ENCODE measurements at regions not wholly inside any gene's neighbourhood (a gene's known extent, or its start where the extent isn't known, plus 50 kb on each side); places are given as distances from the start of the nearest gene placed in this dataset.

DNA sequence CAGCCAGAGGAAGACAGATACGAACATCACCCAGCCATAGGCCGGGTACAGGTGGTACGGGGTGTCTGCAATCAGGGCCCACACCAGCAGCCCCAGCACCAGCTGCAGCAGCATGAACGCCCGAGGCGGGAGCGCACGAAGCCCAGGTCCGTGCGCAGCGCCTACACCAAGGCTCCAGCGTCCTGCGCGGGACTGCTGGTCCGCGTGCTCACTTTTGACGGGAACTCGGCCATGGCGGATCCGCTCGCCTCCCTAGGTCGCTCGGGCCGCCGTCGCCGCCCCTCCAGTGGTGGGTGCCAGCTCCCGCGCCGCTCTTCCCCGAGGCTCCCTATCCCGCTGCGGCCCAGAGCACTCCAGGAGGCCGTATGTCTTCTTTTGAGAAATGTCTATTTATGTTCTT, 181.2 kb upstream of the DIPK2B start:
- no peak for DNase-seq (ENCODE audit: low spot score)

DNA sequence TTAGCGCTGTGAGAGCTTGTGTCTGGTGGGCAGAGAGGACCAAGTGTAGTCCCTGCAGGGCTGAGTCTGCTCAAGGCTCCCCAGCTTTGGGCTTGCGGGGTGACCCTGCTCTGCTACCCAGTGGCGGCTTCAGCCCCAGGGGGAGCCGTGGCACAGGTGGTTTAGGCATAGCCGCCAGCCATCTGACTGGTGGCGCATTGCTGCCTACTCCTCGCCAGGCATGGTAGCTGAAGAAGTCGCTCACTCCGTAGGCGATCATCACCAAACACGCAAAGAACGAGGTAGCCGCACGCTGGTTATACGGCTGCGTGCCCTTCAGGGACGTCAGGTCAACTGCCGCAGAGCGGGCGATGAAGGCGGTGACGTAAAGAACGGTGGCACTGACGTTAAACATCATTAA, 180.7 kb upstream of the DIPK2B start:
- DNase-seq (ENCODE audit: low spot score) = no peak

DNA sequence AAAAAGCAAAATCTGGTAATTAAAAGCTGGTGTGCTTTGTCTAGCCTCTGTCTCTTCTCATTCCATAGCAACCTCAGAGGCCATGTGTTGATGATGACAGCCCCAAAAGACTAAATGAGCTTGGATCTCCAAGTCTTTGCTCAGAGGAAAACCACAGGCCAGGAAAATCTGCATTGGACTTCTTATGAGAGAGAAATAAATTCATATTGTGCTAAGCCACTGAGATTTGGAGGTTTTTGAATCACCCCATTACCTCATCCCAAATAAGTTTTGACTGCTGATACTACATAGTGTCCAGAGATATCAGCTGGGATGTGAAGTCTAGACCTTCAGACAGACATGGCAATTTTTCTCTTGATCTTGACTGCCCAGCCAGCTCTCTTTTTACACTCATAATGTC, 178.6 kb upstream of the DIPK2B start:
- DNase-seq (ENCODE audit: low spot score) = no peak

DNA sequence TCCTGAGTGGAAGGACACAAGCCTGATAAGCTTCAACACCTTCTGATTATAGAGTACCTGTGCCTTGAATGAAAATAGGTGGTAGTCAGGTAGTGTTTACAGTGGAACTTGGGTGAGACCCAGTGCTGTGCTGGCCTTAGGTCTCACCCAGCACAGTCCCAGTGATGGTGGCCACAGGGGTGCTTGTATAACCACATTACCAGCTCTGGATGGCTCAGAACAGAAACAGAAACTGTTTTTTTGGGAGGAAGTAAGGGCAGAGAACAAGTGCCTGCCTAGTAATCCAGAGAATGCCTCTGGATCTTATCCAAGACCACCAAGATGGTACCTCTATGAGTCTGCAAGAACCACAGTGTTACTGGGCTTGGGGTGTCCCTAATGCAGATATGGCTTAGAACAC, 171.5 kb upstream of the DIPK2B start:
- no peak for DNase-seq (ENCODE audit: low spot score)

DNA sequence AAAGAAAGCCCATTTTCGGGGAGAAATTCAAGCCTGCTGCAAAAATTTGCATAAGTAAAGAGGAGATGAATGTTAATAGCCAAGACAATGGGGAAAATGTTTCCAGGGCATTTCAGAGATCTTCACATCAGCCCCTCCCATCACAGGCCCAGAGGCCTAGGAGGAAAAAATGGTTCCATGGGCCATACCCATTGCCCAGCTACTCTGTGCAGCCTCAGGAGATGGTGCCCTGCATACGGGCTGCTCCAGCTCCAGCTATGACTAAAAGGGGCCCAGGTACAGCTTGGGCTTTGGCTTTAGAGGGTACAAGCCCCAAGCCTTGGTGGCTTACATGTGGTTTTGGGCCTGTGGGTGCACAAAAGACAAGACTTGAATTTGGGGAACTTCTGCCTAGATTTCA, 168.0 kb upstream of the DIPK2B start:
- no peak for DNase-seq (ENCODE audit: low spot score)

DNA sequence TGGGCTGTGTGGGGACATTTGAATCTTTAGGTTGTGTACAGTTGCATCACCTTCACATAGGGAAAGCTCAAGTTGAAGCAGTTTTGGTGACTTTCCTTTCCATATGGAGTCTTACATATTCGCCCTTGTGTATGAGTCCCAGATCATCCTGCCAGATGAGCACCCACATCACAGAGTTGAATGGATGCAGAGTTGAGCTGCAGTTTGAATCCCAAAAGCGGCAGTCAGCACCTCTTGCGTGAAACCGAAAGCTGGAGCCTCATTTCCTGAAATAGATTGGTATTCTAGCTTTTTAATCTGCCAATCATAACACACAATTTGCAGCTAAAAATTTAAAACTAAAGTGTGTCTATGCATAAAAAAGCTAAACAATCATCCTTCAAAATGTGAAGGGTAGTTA, 162.9 kb upstream of the DIPK2B start:
- no peak for DNase-seq (ENCODE audit: low spot score)

DNA sequence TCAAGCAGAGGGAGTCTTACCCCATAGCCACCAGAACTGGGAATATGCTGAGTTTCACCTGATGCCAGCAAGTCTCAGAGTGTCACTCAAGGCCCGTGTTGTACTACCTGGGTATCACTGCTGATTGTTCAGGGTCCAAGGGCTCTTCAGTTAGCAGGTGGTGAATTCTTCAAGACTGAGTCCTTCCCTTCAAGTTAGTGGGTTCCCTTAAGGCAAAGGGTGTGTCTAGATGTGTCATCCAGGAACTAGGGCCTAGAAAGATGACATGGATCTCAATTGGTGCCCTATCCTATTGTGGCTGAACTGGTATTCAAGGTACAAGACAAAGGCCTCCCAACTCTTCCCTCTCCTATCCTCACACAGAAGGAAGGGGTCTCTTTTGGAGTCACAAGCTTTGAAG, 159.9 kb upstream of the DIPK2B start:
- DNase-seq (ENCODE audit: low spot score) = no peak

DNA sequence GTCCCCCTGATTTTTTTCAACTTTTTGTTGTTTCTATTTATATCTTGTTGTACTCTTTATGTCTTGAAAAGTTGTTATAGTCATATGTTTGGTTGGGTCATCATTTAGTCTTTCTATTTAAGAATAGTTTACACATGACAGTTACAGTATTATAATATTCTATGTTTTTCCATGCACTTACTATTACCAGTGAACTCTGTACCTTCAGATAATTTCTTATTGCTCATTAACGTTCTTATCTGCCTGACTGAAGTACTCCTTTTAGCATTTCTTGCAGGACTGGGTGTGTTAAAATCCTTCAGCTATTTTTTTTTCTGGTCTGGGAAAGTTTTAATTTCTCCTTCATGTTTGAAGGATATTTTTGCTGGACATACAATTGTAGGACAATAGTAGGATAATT, 157.7 kb upstream of the DIPK2B start:
- DNase-seq (ENCODE audit: low spot score) = no peak

DNA sequence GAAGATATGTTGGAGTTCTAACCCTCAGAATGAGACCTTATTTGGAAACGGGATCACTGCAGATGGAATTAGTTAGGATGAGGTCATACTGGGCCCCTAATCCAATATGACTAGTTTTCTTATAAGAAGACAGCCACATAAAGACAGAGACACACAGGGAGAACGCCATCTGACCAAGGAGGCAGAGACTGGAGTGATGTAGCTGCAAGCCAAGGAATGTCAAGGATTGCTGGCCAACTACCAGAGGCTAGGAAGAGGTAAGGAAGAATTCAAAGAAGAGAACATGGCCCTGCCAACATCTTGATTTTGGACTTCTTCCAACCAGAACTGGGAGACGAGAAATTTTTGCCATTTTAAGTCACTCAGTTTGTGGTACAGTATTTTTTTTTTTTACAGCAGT, 152.8 kb upstream of the DIPK2B start:
- no peak for DNase-seq (ENCODE audit: low spot score)

DNA sequence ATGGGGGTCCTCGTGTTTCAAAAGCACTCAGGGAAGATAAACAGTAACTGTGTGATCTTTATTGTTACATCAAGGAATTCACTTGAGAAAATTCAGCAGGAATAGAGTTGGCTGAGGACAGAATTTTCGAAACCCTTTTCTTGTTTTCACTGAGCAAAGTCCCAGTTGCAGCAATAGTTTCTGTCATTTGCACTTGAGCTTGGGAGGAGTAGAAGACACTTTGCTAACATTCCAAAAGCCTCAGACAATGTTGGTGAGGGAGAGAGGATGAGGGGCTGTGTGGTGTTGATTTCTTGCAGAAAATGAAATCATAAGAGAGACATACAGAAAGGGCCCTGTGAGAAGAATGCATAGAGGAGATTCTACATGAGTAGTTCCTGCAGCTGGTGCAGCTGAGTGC, 151.9 kb upstream of the DIPK2B start:
- no peak for DNase-seq (ENCODE audit: low spot score)

DNA sequence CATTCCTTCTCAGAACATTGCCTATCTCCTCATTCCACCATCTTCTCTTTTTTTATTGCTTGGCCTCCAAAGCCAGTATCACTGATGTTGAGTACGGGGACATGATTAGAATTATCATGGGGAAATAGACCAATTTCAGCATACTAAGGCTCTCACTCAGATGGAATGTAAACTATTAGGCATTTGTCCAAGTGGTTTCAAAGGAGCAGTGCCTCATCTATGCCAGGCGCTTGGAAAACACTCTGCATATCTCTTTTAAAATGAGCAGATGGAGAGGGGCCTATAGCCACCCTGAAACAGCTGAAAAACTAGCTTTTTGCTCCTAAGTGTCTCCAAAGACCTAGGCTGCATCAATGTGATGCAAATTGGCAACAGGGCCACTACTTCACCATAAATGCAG, 150.8 kb upstream of the DIPK2B start:
- DNase-seq (ENCODE audit: low spot score) = no peak

DNA sequence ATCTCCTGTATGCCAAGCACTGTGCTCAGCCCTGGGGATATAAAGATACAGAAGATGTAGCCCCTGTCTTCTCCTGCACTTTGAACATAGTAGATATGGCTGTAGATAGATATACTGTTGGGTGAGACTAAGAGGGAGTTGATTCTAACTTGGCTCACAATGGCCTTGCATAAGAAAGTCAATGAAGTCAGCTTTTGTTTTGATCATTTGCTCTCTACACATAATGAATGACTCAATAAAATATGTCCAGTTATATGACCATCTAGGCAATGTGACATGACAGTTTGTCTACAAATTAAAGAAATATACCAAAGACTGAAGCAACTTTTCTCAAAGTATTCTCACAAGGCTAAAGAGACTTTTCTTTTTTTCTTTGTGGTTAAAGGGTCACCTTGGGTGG, 147.6 kb upstream of the DIPK2B start:
- no peak for DNase-seq (ENCODE audit: low spot score)

DNA sequence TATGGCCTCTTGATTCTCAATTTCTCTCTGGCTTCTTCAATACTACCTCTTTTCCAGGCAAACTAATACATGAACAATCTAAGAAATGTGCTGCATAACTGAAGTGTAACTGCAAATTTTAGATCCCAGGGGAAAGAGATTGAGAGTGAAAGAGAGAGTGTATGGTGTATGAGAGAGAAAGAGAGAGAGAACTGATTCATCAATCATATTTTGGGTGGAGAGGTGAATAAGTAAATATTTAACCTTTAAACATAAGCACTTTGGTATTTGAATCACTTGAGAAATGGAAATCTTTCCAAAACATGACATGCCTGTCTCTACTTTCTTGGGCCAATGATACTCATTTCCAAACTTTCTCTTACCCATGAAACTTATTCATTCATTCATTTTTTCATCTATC, 147.2 kb upstream of the DIPK2B start:
- no peak for DNase-seq (ENCODE audit: low spot score)

DNA sequence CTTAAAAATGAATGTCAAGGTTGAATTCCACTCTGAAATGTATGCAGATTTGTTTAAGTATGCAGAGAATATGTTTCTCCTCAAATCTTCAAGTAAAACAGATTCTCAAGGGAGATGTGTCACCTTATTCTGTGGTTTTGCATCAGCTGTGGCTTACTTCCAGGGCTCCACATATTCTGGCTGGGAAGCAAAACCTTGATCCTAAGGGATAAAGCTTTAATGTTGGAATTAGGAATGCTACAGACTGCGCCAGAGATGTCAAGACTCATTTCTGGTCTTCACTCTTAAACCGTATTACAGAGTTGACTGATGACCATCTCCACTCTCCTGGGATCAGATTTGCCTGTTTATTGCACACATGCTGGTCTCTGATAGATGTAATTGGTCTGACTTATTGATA, 143.9 kb upstream of the DIPK2B start:
- DNase-seq (ENCODE audit: low spot score) = no peak

DNA sequence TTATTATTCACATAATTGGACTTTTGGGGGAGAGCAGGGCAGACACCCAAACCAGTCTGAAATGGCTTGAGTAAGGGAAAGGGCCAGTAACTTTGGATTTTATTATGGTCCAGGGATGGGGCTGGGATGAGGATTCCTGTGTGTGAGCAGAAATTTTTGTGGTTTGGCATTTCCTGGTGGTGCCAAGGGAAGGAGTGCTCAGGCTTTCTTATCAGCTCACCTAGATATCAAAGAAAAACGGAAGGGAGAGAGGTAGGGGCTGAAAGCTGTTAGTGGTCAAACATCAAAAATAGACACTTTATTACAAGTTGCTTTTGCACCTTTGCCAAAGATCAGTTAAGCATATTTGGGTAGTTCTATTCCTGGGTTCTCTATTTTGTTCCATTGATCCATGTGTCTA, 128.5 kb upstream of the DIPK2B start:
- DNase-seq (ENCODE audit: low spot score) = no peak

DNA sequence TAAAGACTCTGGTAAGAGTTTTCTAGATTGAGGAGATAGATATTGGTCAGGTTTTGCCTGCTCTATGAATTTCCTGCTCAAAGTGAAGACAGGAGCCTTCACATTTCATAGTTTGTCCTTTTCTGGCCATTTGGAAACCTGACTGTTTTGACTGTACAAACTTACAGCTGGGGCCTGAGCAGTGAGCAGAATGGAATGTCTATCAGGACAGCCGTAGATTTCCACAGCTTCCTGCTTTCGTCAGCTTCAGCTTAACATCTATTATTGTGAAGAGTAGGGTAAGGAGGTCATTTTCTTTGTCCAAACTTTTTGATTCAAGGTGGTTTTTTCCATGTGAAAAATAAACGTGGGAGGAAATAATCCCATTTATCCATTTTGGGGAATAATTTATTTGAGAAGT, 124.3 kb upstream of the DIPK2B start:
- DNase-seq (ENCODE audit: low spot score) = no peak

DNA sequence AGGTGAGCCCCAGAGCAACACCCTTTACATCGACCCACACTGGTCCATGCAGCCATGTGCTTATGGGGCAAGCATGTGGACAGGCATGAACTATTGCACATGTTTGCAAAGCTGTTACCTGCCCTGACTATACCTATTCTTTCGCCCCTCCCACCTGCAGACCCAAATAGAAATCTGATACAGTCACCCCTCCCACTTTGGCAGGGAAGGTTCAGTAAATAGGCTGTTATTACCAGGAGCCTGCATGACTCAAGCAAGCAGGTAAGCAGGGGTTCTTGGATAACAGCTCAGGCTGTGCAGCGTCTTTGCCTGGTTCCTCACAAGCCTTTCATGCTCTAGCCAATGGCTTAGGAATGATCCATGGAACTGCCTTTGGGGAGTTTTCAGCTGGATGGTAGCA, 122.7 kb upstream of the DIPK2B start:
- DNase-seq (ENCODE audit: low spot score) = no peak

DNA sequence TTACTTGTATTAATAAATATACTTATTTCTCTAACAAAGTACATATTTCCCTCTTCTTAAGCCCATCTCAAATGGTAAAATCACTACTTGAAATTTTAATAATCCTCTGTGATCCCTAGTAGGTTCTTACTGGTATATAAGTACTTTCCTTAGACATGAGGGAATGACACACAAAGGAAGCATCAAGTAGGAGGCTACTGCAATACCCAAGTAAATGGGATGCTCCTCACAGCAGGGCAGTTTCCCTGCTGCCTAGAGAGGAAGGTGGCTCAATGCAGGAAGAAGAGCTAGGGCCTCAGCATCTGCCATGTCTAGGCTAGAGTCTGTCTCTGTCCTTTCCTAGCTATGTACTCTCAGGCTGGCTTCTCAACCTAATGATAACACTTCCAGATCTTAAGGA, 122.1 kb upstream of the DIPK2B start:
- no peak for DNase-seq (ENCODE audit: low spot score)

DNA sequence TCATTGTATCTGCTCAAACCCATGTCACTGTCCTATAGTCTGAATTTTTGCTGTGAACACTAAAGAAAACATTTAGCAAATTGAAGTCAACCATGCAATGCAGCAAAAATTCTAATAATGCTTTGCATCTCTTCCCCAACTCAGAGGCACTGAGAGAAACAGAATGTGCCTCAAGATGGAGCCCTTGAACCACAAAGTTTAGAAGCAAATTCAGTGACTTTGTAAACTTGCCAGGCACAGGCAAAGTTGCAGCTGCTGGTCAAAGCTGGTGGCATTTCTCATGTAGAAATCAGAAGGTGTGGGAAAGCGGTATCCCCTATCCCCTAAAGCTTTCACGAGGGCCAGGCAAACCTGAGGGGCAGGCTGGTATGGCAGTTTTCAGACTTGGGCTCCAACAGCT, 121.7 kb upstream of the DIPK2B start:
- DNase-seq (ENCODE audit: low spot score) = no peak

DNA sequence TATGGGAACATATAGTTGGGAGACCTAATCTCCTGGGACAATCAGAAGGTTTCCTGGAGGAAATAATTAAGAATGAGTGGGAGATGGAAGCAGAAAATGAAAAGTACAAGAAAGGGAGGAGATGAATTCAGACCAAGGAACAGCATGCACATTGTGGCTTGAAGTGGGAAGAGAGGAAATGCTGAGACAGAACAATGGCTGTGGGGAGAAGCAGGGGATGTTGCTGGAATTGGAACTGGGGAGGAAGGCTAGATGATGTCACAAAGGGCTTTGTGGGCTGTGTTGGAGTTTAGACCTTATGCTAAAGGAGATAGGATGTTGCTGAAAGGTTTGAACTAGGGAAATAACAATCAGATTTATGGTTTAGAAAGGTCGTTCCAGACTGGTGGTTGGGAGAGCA, 119.5 kb upstream of the DIPK2B start:
- no peak for DNase-seq (ENCODE audit: low spot score)

DNA sequence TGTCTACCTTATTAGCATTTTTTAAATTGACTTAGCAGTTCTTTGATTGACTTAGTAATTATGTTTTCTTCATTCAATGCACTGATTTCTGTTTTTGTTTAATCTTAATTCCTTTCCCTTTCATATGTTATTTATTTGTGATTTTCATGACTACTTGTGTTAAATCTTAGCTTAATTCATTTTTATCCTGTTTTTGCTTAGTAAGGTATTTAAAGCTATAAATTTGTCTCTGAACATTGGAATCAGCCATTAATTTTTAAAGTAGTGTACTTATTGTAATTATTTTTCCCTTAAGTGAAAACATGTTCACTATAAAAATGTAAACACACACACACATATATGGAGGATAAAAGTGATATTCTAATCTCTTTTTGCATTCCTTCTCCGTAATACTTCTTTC, 109.1 kb upstream of the DIPK2B start:
- no peak for DNase-seq (ENCODE audit: low spot score)

DNA sequence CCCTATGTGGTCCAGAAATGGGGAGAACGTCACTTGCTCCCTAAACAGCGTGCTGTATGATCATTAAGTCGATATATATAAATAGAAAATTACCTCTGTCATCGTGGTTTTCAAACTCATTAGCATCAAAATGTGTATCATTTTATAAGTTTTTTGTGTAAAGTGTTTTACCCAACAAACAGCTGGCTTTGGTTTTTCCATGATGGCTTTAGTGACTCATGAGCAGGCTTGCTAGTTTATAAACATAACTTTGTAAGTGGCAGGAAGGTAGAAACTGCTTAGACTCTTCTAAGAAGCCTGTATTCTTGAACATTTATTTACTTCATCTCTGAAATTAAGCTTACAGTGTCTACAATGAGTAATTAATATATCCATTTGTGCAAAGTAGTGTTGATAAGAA, 108.4 kb upstream of the DIPK2B start:
- DNase-seq (ENCODE audit: low spot score) = no peak

DNA sequence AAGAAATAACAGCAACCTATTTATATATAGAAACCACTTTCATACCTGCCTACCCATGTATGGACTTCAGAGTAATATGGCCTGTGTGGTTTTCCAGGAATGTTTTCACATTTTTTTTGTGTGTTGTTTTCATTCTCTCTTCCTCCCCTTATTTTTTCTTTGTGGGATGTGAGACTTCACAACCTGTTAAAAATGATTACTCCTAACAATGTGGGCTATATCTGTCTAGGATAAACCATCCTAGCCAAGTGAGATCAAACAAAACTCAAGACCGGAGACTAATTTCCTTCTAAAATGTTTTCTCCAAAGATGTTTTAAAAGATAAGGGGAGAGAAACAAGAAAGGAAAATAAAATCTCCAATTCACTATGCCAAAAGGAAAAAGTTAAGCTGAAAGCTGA, 106.1 kb upstream of the DIPK2B start:
- no peak for DNase-seq (ENCODE audit: low spot score)

DNA sequence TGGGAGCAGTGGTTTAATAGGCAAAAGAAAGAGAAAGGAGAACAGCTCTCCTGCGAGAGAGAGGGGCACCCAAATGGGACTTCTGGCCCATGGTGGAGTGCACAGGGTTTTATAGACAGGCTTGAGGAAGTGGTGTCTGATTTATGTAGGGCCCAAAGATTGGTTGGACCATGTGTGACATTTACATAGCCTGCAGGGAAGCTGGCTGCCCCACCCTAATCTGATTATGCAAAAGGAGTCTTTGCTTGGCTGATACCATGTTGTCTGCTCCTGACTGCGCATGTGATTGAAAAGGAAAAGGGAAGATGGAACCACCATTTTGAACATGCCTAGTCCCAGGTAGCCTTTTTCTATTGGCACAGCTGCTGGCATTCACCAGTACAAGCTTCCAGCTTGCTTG, 100.0 kb upstream of the DIPK2B start:
- no peak for DNase-seq (ENCODE audit: low spot score)

DNA sequence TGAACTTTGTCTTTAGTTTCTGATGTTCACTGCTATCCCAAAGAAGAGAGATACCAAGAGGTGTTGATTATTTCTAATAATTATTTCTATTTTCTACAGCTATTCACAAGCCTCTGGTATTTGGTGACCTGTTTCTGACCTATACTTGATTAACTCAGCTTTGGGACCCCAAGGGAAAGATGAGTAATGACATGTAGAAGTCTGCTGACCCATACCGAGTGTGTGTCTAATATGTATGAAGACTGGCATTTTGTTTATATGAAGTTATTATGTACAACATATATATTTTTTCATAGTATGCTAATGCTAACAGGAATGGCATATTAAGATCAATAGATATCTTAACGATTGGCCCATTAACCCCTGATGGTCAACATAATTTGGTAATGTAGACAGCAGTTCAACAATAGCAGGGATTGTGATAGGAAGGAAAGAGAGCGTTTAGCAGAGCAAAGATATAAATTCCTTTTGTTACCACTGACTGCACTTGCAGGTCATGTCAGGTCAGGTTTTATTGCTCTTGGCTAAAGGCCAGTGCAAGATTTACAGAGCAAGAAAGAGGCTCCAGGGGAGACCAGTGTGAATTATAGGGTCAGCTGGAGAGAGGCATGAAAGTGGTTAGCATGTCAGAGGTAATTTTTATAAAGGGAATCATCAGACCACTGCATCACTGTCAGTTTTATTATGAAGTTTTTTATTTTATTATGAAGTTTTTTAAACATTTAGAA, 94.7 kb upstream of the DIPK2B start:
- DNase-seq (ENCODE audit: low spot score) = no peak
